IMR-90 (cell line): ENCODE measurements at regions not wholly inside any gene's neighbourhood (a gene's known extent, or its start where the extent isn't known, plus 50 kb on each side); places are given as distances from the start of the nearest gene placed in this dataset.

ENCODE experiments used
- ATAC-seq: fragments of 200-7000 bp; cut with Tn5 transposase; 2 replicates; pipeline ENCODE4 v1.9.1; 2020; ENCODE audit warnings: low read depth, mild to moderate bottlenecking, moderate library complexity
- BruUV-seq: library from RNA; stranded (reverse); fragments of 400-500 nt; replicated peaks from 2 replicates; lab custom pipeline; 2021; lab: Mats Ljungman, UMichigan
- CTCF ChIA-PET: fragments of 300-600 bp; formaldehyde crosslinking; extraction: SDS; loops from one replicate; lab custom pipeline; 2021; ENCODE audit warnings: antibody characterized with exemption; lab: Yijun Ruan, JAX
- POLR2A ChIA-PET: fragments of 300-600 bp; sonication (Branson Sonifier 250); formaldehyde crosslinking; loops from one replicate; lab custom pipeline; 2022; ENCODE audit warnings: antibody characterized with exemption; ENCODE audit not compliant: unreplicated experiment; lab: Charles Lee
- DNase-seq: peaks from one replicate; pipeline ENCODE4 v3.0.0; 2013
- H2AFZ ChIP-seq: replicated peaks from 2 replicates; pipeline ENCODE3; 2013; ENCODE audit warnings: low read length, mild to moderate bottlenecking; ENCODE audit not compliant: poor library complexity
- H2AK5ac ChIP-seq: 2 replicates; pipeline ENCODE4 v1.6.1; 2013; ENCODE audit warnings: low read depth, low read length, inconsistent platforms
- H2AK9ac ChIP-seq: replicated peaks from 2 replicates; pipeline ENCODE3; 2013; ENCODE audit warnings: mild to moderate bottlenecking, low read depth, low read length, moderate library complexity; ENCODE audit not compliant: poor library complexity
- H2BK120ac ChIP-seq: 2 replicates; pipeline ENCODE4 v1.6.1; 2013; ENCODE audit warnings: low read depth, low read length, inconsistent platforms
- H2BK15ac ChIP-seq: 3 replicates; pipeline ENCODE4 v1.6.1; 2013; ENCODE audit warnings: low read depth, low read length, inconsistent platforms
- H2BK20ac ChIP-seq: 2 replicates; pipeline ENCODE4 v1.6.1; 2013; ENCODE audit warnings: low read depth, mild to moderate bottlenecking, inconsistent platforms, low read length, moderate library complexity
- H2BK5ac ChIP-seq: 2 replicates; pipeline ENCODE4 v1.6.1; 2013; ENCODE audit warnings: mild to moderate bottlenecking, low read depth, low read length, inconsistent platforms; ENCODE audit not compliant: poor library complexity, severe bottlenecking
- H3K14ac ChIP-seq: replicated peaks from 2 replicates; pipeline ENCODE4 v1.6.1; 2013; ENCODE audit warnings: low read depth, low read length, inconsistent platforms
- H3K18ac ChIP-seq: 2 replicates; pipeline ENCODE4 v1.6.1; 2013; ENCODE audit warnings: low read depth, low read length, control low read depth
- H3K23ac ChIP-seq: 2 replicates; pipeline ENCODE4 v1.6.1; 2013; ENCODE audit warnings: low read depth, low read length, inconsistent platforms
- H3K27ac ChIP-seq: 2 replicates; pipeline ENCODE4 v1.5.1; 2013; ENCODE audit warnings: mild to moderate bottlenecking, control low read depth, low read length; ENCODE audit not compliant: insufficient read depth
- H3K27me3 ChIP-seq: 2 replicates; pipeline ENCODE4 v1.6.1; 2013; ENCODE audit warnings: low read length; ENCODE audit not compliant: control insufficient read depth, insufficient read depth
- H3K36me3 ChIP-seq: 2 replicates; pipeline ENCODE4 v1.6.1; 2013; ENCODE audit warnings: low read length, mixed read lengths; ENCODE audit not compliant: control insufficient read depth, insufficient read depth
- H3K4ac ChIP-seq: 2 replicates; pipeline ENCODE4 v1.6.1; 2013; ENCODE audit warnings: low read depth, low read length, inconsistent platforms
- H3K4me1 ChIP-seq: 2 replicates; pipeline ENCODE4 v1.6.1; 2013; ENCODE audit warnings: low read length, mixed read lengths; ENCODE audit not compliant: control insufficient read depth, insufficient read depth
- H3K4me2 ChIP-seq: 2 replicates; pipeline ENCODE4 v1.6.1; 2013; ENCODE audit warnings: low read depth, mild to moderate bottlenecking, control low read depth, low read length, moderate library complexity
- H3K4me3 ChIP-seq: 2 replicates; pipeline ENCODE4 v1.5.1; 2013; ENCODE audit warnings: low read depth, mild to moderate bottlenecking, control low read depth, low read length, moderate library complexity; ENCODE audit not compliant: insufficient read depth
- H3K56ac ChIP-seq: 2 replicates; pipeline ENCODE4 v1.6.1; 2013; ENCODE audit warnings: low read length, inconsistent platforms; ENCODE audit not compliant: insufficient read depth; ENCODE audit errors: extremely low read depth
- H3K79me1 ChIP-seq, 2 experiments: 2 replicates each; pipeline ENCODE4 v1.6.1; 2013; ENCODE audit warnings: low read length in 2 of 2, inconsistent platforms in 1 of 2, low read depth in 1 of 2
- H3K9ac ChIP-seq: 2 replicates; pipeline ENCODE4 v1.6.1; 2013; ENCODE audit warnings: low read depth, low read length, control low read depth
- H3K9me1 ChIP-seq: 2 replicates; pipeline ENCODE4 v1.6.1; 2013; ENCODE audit warnings: low read length, inconsistent platforms; ENCODE audit not compliant: insufficient read depth
- H3K9me3 ChIP-seq: 2 replicates; pipeline ENCODE4 v1.6.1; 2013; ENCODE audit warnings: low read length; ENCODE audit not compliant: control insufficient read depth, insufficient read depth
- H4K20me1 ChIP-seq: 2 replicates; pipeline ENCODE4 v1.6.1; 2013; ENCODE audit warnings: low read length, inconsistent platforms; ENCODE audit not compliant: insufficient read depth
- H4K5ac ChIP-seq: 2 replicates; pipeline ENCODE4 v1.6.1; 2013; ENCODE audit warnings: mild to moderate bottlenecking, low read depth, low read length, control low read depth
- H4K8ac ChIP-seq, 2 experiments: 2 replicates each; pipeline ENCODE4 v1.6.1; 2013; ENCODE audit warnings: low read depth in 2 of 2, low read length in 2 of 2, control low read depth in 1 of 2, inconsistent platforms in 1 of 2
- H4K91ac ChIP-seq: 2 replicates; pipeline ENCODE4 v1.6.1; 2013; ENCODE audit warnings: low read depth, low read length, inconsistent platforms; ENCODE audit not compliant: insufficient read depth
- MAZ ChIP-seq: IDR thresholded peaks from 2 replicates; pipeline ENCODE4 v1.6.1; 2012; ENCODE audit warnings: low read depth, mild to moderate bottlenecking, low read length, improper control_type of control experiment, moderate library complexity, borderline replicate concordance
- MXI1 ChIP-seq: IDR thresholded peaks from 2 replicates; pipeline ENCODE4 v1.6.1; 2012; ENCODE audit warnings: low read depth, mild to moderate bottlenecking, low read length, moderate library complexity, borderline replicate concordance
- NFE2L2 ChIP-seq: fragments of 150-350 bp; IDR thresholded peaks from 2 replicates; pipeline ENCODE4 v1.6.1; 2016; ENCODE audit warnings: low read depth, mild to moderate bottlenecking, low read length
- RAD21 ChIP-seq: IDR thresholded peaks from 2 replicates; pipeline ENCODE4 v1.6.1; 2012; ENCODE audit warnings: low read length, improper control_type of control experiment
- WGBS, 2 experiments: methylation state at CpG; one replicate each; pipeline versions ENCODE4 v1.1.5 to v1.1.7; 2013; ENCODE audit warnings: missing lambda C conversion rate in 2 of 2; ENCODE audit not compliant: insufficient read length in 1 of 2; ENCODE audit errors: extremely low coverage in 2 of 2; 5-methylcytosine and 5-hydroxymethylcytosine counted together
- dilution Hi-C: fragments of 300-500 bp; cut with HindIII; formaldehyde crosslinking; loops from one replicate; pipeline ENCODE4 v1.14.3; 2018; ENCODE audit warnings: low sequenced_read_pairs; ENCODE audit not compliant: unreplicated experiment
- in situ Hi-C: fragments of 300-500 bp; cut with MboI; formaldehyde crosslinking; loops from 3 replicates; pipeline ENCODE4 v1.14.3; 2019; ENCODE audit warnings: low sequenced_read_pairs, inconsistent platforms, mixed read lengths
- intact Hi-C: fragments of 100-400 bp; cut with micrococcal nuclease; formaldehyde crosslinking; loops from 2 replicates; pipeline ENCODE4 v1.10.0; 2022

DNA sequence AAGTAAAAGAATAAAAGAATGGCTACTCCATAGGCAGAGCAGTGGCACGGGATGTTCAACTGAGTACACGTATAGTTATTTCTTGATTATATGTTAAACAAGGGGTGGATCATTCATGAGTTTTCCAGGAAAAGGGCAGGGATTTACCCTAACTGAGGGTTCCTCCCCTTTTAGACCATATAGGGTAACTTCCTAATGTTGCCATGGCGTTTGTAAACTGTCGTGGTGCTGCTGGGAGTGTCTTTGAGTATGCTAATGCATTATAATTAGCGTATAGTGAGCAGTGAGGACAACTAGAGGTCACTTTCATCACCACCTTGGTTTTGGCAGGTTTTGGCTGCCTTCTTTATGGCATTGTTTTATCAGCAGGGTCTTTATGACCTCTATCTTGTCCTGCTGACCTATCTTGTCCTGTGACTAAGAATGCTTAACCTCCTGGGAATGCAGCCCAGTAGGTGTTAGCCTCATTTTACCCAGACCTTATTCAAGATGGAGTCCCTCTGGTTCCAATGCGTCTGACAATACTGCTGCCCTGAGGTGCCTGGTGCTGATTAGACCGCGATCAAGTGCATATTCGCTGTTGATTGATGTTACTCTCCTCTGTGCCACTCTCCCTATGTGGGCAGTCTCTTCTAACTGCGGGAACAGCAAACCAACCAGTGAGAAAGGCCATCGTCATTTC lies 67.6 kb upstream of the AMN1 start:
- no peak overlapping the region for H3K9ac ChIP-seq
- DNase-seq (no peak), ATAC-seq (no peak)
- no peak overlapping the region for H3K4ac ChIP-seq
- no TSS peak for BruUV-seq
- no peak overlapping the region for H3K4me3 ChIP-seq
- no peaks in the 10 kb centered on the region for H3K4me1 ChIP-seq
- no peak overlapping the region for H4K5ac ChIP-seq
- no peak overlapping the region for H2BK120ac ChIP-seq
- no peaks in the 10 kb centered on the region for H4K20me1 ChIP-seq
- no peak overlapping the region for H3K18ac ChIP-seq
- no peaks in the 10 kb centered on the region for H3K9me1 ChIP-seq
- no peak overlapping the region for H4K8ac ChIP-seq
- H2AFZ ChIP-seq: no peak overlapping the region
- no peak overlapping the region for H3K4me2 ChIP-seq
- no peak overlapping the region for H2BK20ac ChIP-seq
- no peak overlapping the region for H2BK15ac ChIP-seq
- H3K27ac ChIP-seq: no peak overlapping the region
- no peaks in the 10 kb centered on the region for H3K36me3 ChIP-seq
- dilution Hi-C loops (no loop called here), intact Hi-C loops (loop anchor here (5.0 kb wide), 1 partner anchor 606 kb away; no protein-coding TSS in a partner anchor), in situ Hi-C loops (no loop called here)
- no peak overlapping the region for H2AK9ac ChIP-seq
- no peaks in the 10 kb centered on the region for H3K27me3 ChIP-seq
- H2BK5ac ChIP-seq: no peak overlapping the region
- ChIA-PET CTCF (no interaction called here), POLR2A (no interaction called here)
- no peaks in the 10 kb centered on the region for H3K9me3 ChIP-seq
- WGBS, 2 experiments: 83% methylated on average over 1 of the region's 11 CpGs; no CpG with 5 or more reads in 1 of the 2 experiments
- TF ChIP-seq NFE2L2 (no peak), MXI1 (no peak), RAD21 (no peak), MAZ (no peak)
- no peaks in the 10 kb centered on the region for H3K79me1 ChIP-seq
- H3K23ac ChIP-seq: no peak overlapping the region
- H2AK5ac ChIP-seq: no peak overlapping the region
- no peak overlapping the region for H3K14ac ChIP-seq
- H4K91ac ChIP-seq: no peak overlapping the region
- no peak overlapping the region for H3K56ac ChIP-seq
